B cell (primary cell): ENCODE measurements at regions not wholly inside any gene's neighbourhood (a gene's known extent, or its start where the extent isn't known, plus 50 kb on each side); places are given as distances from the start of the nearest gene placed in this dataset.

Experiments
- CTCF ChIP-seq: fragments of 200-600 bp; IDR thresholded peaks from one replicate; pipeline ENCODE4 v1.8.0; 2022; ENCODE audit warnings: antibody characterized with exemption, mild to moderate bottlenecking
- EZH2 ChIP-seq: IDR thresholded peaks from 2 replicates; pipeline ENCODE4 v1.6.1; 2012; ENCODE audit warnings: borderline replicate concordance, low read depth, mild to moderate bottlenecking, moderate library complexity, low read length; ENCODE audit not compliant: insufficient read depth, poor library complexity, severe bottlenecking

GRCh38 chr15:38746211-38746610, 181.6 kb upstream of the RASGRP1 start:
- TF ChIP-seq CTCF = no peak
- no peak for TF ChIP-seq EZH2
